B cell (primary cell): ENCODE measurements at regions not wholly inside any gene's neighbourhood (a gene's known extent, or its start where the extent isn't known, plus 50 kb on each side); places are given as distances from the start of the nearest gene placed in this dataset.

Experiments used
- EZH2 ChIP-seq: IDR thresholded peaks from 2 replicates; pipeline ENCODE4 v1.6.1; 2012; ENCODE audit warnings: borderline replicate concordance, low read depth, mild to moderate bottlenecking, moderate library complexity, low read length; ENCODE audit not compliant: insufficient read depth, poor library complexity, severe bottlenecking
- TF ChIP-seq, protein P1 (sequence below): fragments of 200-600 bp; IDR thresholded peaks from one replicate; pipeline ENCODE4 v1.8.0; 2022; ENCODE audit warnings: antibody characterized with exemption, mild to moderate bottlenecking

DNA sequence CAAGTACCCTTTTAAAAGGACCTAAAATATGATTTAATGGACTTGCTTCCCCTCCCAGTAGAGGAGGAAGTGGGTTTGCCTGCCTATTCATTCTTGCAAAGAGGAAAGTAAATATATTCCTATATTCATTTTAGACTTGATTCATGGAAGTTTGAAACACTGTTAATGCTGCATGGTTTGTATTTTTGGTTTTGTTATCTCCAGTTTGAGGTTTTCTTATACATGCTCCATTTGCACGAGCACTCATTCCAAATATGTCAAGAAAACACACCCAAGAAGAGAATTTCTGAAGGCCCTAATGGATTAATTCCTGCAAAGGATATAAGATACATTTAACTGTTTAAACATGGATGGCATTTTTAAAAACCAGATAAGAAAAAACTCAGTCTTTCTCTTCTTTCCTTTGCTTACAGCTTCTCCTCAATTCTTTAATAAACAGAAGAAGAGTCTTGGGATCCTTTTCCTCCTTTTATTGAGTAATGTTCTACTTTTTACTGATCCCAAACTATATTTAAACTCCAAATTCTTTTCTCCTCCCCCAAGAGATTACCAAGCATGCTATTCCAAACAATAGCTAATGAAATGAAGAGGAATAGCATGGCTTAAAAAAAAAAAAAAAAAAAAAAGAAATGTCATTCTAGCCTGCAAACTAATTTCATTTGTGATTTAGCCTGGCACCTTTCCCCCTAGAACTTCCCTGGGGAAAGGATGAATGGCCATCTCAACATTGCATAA is 54.6 kb upstream of the LDB2 start:
- TF ChIP-seq, protein P1, sequence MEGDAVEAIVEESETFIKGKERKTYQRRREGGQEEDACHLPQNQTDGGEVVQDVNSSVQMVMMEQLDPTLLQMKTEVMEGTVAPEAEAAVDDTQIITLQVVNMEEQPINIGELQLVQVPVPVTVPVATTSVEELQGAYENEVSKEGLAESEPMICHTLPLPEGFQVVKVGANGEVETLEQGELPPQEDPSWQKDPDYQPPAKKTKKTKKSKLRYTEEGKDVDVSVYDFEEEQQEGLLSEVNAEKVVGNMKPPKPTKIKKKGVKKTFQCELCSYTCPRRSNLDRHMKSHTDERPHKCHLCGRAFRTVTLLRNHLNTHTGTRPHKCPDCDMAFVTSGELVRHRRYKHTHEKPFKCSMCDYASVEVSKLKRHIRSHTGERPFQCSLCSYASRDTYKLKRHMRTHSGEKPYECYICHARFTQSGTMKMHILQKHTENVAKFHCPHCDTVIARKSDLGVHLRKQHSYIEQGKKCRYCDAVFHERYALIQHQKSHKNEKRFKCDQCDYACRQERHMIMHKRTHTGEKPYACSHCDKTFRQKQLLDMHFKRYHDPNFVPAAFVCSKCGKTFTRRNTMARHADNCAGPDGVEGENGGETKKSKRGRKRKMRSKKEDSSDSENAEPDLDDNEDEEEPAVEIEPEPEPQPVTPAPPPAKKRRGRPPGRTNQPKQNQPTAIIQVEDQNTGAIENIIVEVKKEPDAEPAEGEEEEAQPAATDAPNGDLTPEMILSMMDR, result no peak
- no peak for TF ChIP-seq EZH2
